Fibroblast of skin of left quadriceps (primary cell): ENCODE measurements at regions not wholly inside any gene's neighbourhood (a gene's known extent, or its start where the extent isn't known, plus 50 kb on each side); places are given as distances from the start of the nearest gene placed in this dataset.
"Not testable (repeated sequence)": the region's sequence is repeated elsewhere in the genome, so short reads cannot be mapped to it uniquely, and the experiment has no call there.

Experiments
- DNase-seq, 2 experiments: peaks; one replicate each; pipeline ENCODE4 v3.0.0-alpha.2; 2013; ENCODE audit warnings: low read depth in 2 of 2

DNA sequence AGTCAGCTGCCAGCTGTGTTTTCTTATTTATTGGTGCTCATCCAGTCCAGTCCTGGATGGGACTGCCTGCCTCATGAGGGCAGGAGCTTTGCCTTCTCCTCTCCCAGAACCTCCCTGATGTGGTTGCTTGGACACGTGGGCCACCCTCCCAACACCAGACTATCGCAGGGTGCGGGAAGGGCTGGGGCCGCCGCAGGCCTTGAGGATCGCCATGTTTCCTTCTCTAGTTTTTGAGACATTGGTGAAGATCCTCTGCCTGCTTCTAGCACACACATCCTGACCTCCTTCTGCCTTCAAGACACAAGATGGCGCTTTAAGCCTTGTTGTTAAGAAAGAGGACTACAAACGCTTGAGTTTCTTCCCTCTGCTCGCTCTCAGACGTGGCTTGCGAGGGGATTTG, 2937.0 kb downstream of the RPIA start:
- DNase-seq, result not testable (repeated sequence)

DNA sequence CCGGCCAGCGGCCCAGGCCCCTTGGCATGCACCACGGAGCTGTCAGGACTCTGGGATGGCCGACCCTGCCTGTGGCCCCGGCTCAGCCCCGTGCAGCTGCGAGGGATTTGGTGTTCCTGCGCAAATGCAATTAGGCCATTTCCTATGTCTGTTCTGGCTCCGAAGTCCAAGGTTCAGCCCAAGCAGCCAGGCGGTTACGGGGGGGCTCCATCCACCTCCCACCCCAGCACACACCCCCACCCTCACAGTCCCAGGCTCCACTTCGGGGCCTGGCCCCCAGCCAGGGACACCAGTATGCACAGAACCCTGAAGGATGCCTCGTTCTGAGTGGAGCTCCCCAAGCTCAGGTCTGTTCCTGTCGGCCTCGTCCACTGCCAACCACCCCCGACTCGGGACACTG, 2965.7 kb downstream of the RPIA start:
- peak in 1 of 2 experiments; percentile 11 for DNase-seq

DNA sequence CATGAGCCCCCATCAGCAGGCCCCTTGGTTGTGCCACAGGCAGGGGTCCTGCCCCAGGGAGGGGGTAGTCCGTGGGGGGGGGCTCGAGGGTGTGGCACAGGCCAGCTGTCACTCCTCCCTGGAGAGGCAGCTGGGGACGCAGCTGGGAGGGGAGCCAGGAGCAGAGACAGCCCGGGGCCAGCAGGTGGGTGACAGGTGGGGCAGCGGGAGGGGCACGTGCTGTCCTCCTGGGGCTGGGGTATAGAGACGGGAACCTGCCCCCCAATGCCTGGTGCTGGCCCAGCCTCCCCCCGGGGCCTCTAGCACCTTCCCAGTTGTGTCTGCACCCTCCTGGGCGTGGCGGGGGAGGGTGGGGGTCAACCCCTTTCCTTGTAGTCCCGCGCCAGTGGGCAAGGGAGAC, 2966.9 kb downstream of the RPIA start:
- not testable (repeated sequence) for DNase-seq

DNA sequence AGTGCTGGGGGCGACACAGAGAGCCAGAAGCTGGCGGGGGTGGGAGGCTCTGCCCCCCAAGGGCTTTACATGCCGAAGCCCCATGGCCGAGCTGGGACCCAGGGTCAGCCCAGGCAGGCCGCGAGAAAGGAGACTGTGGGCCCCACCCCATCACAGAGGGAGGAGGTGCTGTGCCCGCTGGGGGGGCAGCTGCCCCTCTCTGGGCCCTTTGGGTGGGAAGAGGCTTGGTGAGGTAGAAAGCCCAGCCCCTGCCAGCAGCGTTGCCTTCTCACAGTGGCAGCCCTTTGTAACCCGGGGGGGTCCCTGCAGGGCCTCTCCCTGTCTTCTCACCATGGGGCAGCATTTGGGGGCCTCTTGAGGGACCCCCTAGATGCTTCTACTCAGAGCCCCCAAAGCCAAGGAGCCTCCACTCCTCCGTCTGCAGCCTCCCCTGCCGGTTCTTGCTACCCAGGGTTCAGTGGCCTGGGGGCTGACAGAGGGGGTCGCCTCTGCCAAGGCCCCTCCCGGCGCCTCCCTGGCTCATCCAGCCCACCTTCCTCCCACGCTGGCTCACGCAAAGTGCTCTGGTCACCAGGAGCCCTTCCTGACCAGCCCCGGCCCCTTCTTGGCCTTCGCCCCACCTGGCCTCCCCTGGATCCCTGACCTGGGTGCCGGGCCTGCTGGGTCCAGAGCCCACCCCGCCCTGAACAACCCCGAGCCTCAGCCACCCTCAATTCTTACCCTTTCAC, 2967.9 kb downstream of the RPIA start:
- not testable (repeated sequence) for DNase-seq

DNA sequence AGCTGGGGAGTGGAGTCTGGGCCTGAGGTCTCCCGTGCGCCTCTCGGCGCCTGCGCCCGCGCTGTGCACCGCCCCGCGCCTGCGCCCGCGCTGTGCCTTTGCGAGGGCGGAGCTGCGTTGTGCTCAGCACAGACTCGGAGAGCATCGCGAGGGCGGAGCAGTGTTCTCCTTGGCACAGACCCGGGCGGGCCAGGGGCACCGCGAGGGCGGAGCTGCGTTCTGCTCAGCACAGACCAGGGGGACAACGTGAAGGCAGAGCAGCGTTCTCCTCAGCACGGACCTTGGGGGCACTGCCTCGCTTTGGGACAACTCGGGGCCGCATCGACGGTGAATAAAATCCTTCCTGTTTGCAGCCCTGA, 2968.4 kb downstream of the RPIA start:
- DNase-seq, result peak in 1 of 2 experiments; percentile 5

DNA sequence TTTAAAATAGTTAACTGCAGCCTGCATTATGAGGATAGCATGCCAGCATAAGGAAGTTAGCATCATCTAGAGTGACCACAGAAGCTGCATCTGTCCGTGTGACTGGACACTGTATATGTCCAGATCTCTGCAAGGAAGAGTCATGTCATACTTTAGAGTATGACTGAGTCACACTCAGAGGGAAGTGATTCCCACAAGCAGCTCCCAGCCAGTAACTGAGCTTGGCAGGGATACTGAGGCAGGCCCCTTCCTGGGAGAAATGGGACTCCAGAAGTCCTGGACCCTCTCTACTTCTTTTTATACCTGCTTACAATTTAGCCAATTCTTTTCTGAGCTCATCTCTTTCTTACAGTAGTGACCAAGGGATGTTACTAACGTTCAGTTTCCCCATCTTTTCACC, 2975.9 kb downstream of the RPIA start:
- not testable (repeated sequence) for DNase-seq

DNA sequence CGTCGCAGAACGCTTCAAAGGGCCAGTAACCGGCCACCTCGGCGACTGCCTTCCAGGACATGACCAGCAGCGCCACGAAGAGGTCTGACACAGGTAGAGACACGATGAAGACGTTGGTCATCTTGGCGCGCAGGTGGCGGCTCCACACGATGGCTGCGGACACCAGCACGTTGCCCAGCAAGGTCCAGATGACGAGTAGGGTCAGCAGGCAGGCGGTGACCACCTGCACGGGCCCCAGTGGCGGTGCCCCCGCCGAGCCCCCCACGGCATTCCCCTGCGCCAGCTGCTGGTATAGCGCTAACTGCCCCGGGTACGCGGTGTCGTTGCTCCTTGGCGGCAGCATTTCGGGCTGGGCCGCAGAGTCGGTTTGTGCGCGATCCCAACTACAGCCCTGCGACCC, 2994.1 kb downstream of the RPIA start:
- DNase-seq, result not testable (repeated sequence)

DNA sequence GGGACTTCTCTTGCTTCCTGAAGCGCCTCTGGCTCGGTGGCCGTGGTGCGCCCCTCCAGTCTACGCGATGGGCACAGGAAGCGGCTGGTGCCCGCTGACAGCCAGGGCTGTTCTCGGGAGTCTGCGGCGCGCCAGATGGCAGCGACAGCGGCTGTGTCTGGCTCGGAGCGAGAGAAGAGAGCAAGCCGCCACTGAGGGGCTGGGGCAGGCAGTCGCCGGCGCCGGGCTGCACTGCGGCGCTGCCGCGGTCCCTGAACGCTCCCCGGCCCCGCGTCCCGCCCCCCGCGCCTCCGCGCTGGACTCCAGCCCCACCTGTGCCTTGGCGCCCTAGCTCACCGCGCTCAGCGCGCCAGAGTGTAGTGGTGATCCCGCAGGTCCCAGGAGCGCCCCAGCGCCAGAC, 2994.6 kb downstream of the RPIA start:
- DNase-seq, result not testable (repeated sequence)
